BE2C (cell line): ENCODE measurements at regions not wholly inside any gene's neighbourhood (a gene's known extent, or its start where the extent isn't known, plus 50 kb on each side); places are given as distances from the start of the nearest gene placed in this dataset.

Experiments used
- DNase-seq: peaks from one replicate; pipeline ENCODE4 v3.0.0-alpha.2; 2020
- H3K27me3 ChIP-seq: fragments of 250-450 bp; sonication (Bioruptor Pico); 2 replicates; pipeline ENCODE4 v1.5.1; 2020; ENCODE audit warnings: mild to moderate bottlenecking
- H3K36me3 ChIP-seq: fragments of 250-450 bp; sonication (Bioruptor Pico); 2 replicates; pipeline ENCODE4 v1.5.1; 2020; ENCODE audit warnings: mild to moderate bottlenecking
- H3K4me1 ChIP-seq: fragments of 250-450 bp; sonication (Bioruptor Pico); 2 replicates; pipeline ENCODE4 v1.5.1; 2020
- H3K4me3 ChIP-seq: 2 replicates; pipeline ENCODE4 v1.5.1; 2011; ENCODE audit warnings: low read depth, low read length
- H3K9me3 ChIP-seq: fragments of 250-450 bp; sonication (Bioruptor Pico); 2 replicates; pipeline ENCODE4 v1.5.1; 2020
- TF ChIP-seq, protein P1 (sequence below): IDR thresholded peaks from 2 replicates; pipeline ENCODE4 v1.5.1; 2012; ENCODE audit warnings: mild to moderate bottlenecking, low read depth, low read length

DNA sequence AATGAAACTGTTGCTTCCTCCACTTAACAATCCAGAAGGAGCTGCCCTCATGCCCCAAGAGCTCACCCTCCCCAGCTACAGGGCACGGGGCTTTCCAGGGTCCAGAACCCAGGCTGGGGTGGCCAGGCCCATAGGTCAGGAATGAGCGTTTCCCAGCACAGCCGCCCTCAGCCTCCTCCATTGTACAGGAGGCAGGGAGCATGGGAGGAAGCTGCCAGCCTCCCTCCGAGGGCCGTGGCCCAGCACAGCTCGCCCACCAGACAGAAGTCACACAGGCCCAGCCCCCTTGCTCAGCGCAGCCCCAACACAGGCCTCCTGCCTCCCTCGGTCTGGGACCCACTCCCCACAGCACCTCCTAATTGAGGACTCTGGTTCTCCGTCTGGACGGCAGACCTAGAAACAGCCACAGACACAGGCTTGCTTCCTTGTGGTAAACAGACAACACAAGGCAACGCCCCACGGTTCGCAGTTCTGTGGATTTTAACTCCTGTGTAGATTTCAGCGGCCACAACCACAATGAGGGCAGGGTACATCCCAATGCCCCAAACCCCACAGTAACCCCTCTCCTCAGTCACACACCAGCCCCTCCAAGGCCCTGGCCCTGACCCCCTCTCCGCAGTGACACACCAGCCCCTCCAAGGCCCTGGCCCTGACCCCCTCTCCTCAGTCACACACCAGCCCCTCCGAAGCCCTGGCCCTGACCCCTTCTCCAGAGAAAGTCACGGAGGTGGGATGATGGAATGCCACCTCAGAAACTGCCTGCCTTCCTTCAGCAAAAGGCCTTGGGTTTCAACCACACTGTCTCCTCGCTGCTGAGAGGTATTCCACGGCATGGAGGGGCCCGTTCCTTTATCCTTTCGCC is 173.5 kb downstream of the DLL1 start:
- Histone ChIP-seq H3K9me3 (no peaks in the 10 kb centered on the region), H3K4me3 (no peak overlapping the region), H3K36me3 (no peaks in the 10 kb centered on the region), H3K27me3 (no peaks in the 10 kb centered on the region), H3K4me1 (no peaks in the 10 kb centered on the region)
- TF ChIP-seq, protein P1, sequence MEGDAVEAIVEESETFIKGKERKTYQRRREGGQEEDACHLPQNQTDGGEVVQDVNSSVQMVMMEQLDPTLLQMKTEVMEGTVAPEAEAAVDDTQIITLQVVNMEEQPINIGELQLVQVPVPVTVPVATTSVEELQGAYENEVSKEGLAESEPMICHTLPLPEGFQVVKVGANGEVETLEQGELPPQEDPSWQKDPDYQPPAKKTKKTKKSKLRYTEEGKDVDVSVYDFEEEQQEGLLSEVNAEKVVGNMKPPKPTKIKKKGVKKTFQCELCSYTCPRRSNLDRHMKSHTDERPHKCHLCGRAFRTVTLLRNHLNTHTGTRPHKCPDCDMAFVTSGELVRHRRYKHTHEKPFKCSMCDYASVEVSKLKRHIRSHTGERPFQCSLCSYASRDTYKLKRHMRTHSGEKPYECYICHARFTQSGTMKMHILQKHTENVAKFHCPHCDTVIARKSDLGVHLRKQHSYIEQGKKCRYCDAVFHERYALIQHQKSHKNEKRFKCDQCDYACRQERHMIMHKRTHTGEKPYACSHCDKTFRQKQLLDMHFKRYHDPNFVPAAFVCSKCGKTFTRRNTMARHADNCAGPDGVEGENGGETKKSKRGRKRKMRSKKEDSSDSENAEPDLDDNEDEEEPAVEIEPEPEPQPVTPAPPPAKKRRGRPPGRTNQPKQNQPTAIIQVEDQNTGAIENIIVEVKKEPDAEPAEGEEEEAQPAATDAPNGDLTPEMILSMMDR, result no peak
- DNase-seq, result no peak

DNA sequence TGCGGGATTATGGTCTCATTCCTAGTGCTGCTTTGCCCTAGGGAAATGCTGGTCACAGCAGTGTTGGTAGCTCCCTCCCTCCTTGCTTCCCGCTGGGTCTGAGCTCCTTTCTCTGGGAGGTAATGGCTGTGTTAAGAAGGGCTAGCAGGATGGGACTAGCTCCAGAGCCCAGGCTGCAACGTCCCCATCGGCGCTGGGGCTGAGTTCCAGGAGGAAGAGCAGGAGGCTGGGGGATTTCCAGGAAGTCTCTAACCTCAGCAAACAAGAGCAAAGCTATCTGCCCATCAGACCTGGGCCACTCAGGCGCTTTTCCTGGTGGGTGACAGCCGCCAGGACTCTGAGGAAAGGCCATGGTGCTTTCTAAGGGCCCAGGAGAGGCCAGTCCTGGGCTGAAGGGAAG is 174.2 kb downstream of the DLL1 start:
- no peak for DNase-seq
- no peaks in the 10 kb centered on the region for H3K27me3 ChIP-seq
- no peaks in the 10 kb centered on the region for H3K4me1 ChIP-seq
- H3K4me3 ChIP-seq, result no peak overlapping the region
- TF ChIP-seq, protein P1, result no peak
- H3K36me3 ChIP-seq, result no peaks in the 10 kb centered on the region
- no peaks in the 10 kb centered on the region for H3K9me3 ChIP-seq

DNA sequence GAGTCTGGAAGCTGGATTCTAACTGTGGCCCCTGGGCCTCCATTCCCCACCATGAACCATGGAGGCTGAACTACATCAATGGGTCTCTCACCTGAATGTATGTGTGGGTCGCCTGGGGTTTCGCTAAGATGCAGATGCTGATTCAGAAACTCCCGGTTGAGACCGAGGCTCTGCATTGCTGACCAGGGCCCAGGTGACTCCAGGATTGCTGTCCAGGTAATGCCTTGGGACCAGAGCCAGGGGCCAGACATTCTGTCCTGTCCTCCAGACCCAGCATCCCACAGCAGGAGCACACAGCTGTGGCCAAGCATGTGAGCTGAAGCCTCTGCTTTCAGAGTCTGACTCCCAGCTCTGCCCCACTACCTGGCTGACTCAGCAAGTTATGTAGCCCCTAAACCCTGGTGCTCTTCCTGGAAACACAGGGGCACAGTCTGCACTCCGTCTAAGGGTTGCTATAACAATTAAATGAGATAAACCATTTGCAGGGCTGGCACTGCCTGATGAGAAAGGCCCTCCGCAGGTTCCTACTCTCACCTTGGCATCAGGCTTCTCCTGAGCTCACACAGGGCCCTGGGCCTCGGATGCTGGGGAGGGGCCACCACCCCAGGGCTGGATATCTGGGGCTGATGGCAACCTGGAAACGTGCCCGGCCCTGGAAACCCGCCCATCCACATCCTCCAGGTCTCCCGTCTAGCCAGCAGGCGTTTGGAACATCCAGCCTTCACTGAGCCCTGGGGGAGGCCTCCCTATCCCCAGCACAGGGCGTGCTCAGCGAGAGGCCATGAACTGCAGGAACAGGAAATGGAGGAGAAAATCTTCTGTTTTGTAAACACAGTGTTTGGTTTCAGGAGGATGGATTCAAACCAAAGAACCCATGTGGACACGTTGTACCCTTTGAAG is 175.7 kb downstream of the DLL1 start:
- H3K9me3 ChIP-seq, result no peaks in the 10 kb centered on the region
- H3K4me3 ChIP-seq, result no peak overlapping the region
- no peaks in the 10 kb centered on the region for H3K27me3 ChIP-seq
- TF ChIP-seq, protein P1, result no peak
- peak; percentile 54 for DNase-seq
- no peaks in the 10 kb centered on the region for H3K36me3 ChIP-seq
- H3K4me1 ChIP-seq, result no peaks in the 10 kb centered on the region

DNA sequence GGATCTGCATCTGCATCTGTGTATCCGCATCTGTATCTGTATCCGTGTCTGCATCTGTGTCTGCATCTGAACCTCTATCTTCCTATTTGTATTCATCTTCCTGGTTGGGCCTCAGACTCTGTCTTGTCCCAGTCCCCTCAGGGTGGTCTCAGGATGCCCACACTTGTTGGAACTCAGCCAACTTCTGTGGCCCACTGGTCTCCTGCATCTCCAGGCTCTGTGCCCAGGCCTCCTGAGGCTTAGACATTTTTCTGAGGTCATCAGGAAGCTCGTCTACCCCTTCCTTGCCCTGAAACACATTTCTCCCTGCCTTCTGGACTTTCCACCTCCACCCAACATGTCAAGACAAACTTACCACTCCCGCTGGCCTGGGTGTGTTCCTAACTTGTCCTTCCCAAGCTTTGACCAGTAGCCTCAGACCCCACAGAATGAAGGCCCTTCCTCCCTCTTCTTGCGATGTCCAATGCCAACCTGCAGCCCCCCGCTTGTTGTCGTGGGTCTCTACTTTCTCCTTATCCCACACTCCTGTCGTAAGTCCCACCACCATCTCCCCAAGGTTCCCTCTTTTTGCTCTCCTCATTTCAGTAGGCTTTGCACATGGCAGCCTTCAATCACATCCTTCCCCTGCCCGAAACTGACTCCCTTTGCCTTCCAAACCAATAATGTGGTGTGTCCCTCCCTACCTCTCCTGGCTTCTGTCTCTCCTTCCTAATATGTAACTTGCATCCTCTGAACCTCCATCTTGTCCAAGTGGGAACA is 176.5 kb downstream of the DLL1 start:
- Histone ChIP-seq H3K27me3 (no peaks in the 10 kb centered on the region), H3K9me3 (no peaks in the 10 kb centered on the region), H3K36me3 (no peaks in the 10 kb centered on the region), H3K4me3 (no peak overlapping the region), H3K4me1 (no peaks in the 10 kb centered on the region)
- TF ChIP-seq, protein P1, result no peak
- DNase-seq, result no peak

DNA sequence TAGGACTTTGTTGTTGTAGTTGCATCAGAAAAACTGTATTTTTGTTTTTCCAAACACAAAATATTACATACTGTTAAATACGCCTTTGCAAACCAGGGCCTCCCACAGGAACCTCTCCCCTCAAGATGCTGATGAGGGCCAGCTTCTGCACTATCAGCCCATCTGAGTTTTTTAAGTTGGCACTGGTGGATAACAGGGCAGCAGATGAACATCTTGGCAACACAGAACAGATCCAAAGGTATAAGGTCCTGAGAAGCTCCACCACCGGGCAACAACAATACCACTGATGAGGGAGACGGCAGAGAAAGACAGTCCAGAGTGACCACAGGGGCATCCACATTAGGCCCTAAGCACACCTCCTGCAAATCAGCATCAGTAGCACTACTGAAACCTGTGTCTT is 177.7 kb downstream of the DLL1 start:
- Histone ChIP-seq H3K9me3 (no peaks in the 10 kb centered on the region), H3K4me1 (no peaks in the 10 kb centered on the region), H3K27me3 (no peaks in the 10 kb centered on the region), H3K4me3 (no peak overlapping the region), H3K36me3 (no peaks in the 10 kb centered on the region)
- no peak for DNase-seq
- TF ChIP-seq, protein P1, result no peak
